ENCODE measurements at regions not wholly inside any gene's neighbourhood (a gene's known extent, or its start where the extent isn't known, plus 50 kb on each side); places are given as distances from the start of the nearest gene placed in this dataset.

DNA sequence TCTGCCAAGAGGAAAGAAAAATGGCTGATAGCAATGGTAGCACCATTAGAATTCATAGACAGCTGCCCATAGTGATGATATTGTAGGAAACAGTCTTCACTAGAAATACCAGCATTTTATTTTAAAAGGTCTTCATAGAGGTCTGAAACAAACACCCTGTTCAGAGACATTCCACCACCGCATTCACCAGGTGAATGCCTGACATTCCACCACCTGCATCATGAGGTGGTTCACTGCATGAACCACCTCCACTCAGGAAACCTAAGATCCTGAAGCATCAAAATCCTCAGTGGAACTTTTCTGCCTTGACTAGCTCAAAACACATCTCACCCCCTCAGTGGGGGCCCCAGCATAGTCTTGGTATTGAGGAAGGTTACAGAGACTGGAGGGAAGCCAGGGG lies 91.5 kb upstream of the COX10 start:
- TF ChIP-seq, protein P1, sequence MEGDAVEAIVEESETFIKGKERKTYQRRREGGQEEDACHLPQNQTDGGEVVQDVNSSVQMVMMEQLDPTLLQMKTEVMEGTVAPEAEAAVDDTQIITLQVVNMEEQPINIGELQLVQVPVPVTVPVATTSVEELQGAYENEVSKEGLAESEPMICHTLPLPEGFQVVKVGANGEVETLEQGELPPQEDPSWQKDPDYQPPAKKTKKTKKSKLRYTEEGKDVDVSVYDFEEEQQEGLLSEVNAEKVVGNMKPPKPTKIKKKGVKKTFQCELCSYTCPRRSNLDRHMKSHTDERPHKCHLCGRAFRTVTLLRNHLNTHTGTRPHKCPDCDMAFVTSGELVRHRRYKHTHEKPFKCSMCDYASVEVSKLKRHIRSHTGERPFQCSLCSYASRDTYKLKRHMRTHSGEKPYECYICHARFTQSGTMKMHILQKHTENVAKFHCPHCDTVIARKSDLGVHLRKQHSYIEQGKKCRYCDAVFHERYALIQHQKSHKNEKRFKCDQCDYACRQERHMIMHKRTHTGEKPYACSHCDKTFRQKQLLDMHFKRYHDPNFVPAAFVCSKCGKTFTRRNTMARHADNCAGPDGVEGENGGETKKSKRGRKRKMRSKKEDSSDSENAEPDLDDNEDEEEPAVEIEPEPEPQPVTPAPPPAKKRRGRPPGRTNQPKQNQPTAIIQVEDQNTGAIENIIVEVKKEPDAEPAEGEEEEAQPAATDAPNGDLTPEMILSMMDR (IDR thresholded peaks at IDR 0.05), result no peak
- TF ChIP-seq EP300 (IDR thresholded peaks at IDR 0.05), result no peak

Data from gastroesophageal sphincter (tissue), 3 donors.